HTR-8/SVneo (cell line): ENCODE measurements at regions not wholly inside any gene's neighbourhood (a gene's known extent, or its start where the extent isn't known, plus 50 kb on each side); places are given as distances from the start of the nearest gene placed in this dataset.
"Not testable (repeated sequence)": the region's sequence is repeated elsewhere in the genome, so short reads cannot be mapped to it uniquely, and the experiment has no call there.

ENCODE experiments used
- DNase-seq: peaks from one replicate; pipeline ENCODE4 v3.0.0; 2011; ENCODE audit warnings: low spot score, mixed read lengths; ENCODE audit not compliant: insufficient read length
- FAIRE-seq: peaks from 2 replicates; lab custom pipeline; 2011; peaks lifted over from hg19 to GRCh38; lab: Jason Lieb, UNC

DNA sequence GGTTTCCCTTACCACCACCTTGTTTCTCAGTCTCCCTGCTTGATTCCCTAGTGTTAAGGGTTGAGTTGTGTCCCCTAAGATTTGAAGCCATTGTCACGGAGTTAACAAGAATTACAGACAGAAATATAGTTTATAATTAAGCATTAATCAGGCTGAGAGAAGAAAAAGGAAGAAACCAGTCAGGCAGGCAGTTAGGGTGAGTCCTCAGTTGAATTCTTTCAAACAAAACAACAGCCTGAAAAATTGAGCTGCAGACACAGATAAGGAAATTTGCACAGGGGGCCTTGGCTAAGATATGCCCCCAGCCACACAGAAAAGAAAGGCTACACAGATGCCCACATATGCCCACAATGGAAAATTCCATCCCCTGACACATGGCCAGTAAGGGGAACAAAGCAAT lies 111.7 kb upstream of the RAI14 start:
- FAIRE-seq (no peak), DNase-seq (no peak)

DNA sequence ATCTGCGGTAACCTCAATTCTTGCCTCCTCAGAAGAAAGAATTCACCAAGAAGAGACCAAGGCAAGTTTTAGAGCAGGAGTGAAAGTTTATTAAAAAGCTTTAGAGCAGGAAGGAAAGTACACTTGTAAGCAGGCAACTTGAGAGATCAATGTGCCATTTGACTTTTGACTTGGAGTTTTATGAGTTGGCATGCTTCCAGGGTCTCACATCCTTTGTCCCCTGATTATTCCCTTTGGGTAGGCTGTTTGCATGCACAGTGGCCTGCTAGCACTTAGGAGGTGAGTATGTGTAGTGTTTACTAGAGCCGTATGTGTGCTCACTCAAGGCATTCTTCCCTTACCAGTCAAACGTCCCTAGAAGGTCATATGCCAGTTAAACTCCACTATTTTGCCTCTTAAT lies 111.0 kb upstream of the RAI14 start:
- DNase-seq (no peak), FAIRE-seq (no peak)

DNA sequence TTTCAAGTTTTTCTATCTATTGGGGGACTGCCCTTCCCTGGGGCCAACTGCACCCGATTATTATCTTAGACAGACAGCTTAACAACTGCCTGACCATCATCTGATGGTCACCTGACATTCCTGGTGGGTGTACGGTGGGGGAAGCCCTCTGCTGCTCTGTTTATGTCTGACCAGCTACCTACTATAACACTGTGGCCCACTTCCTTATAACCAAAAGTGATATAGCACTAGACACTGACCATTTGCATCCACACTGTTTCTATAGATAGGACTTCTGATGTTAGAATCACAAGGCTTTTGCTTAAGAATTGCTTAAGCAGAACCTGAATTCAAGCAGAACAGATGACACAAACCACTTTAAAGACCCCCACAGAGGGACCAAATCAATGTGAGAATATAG lies 110.5 kb upstream of the RAI14 start:
- DNase-seq (no peak), FAIRE-seq (no peak)

GRCh38 chr5:34547300-34548085 lies 108.6 kb upstream of the RAI14 start:
- DNase-seq, result no peak
- FAIRE-seq, result no peak

DNA sequence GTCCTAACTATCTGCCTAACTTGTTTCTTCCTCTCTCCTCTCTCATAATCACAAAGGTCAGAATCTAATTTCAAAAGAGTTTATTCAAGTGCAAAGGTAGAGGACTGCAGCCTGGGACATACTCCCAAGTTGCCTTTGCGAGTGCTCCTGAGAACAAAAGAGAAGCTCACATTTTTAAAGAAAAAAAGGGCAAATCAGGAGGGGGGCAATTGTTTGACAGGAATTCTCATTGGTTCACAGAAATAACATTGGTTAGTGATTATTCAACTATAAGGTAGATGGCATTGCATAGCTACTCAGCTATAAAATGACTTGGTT lies 108.1 kb upstream of the RAI14 start:
- no peak for FAIRE-seq

GRCh38 chr5:34550247-34550646 lies 105.9 kb upstream of the RAI14 start:
- FAIRE-seq (no peak), DNase-seq (no peak)

More for the DNA sequence above, 108.1 kb upstream of the RAI14 start:
- no peak for DNase-seq

- FAIRE-seq, result no peak
- no peak for DNase-seq
Observed at GRCh38 chr5:34550964-34551363, 105.2 kb upstream of the RAI14 start.

GRCh38 chr5:34551911-34552433 lies 104.2 kb upstream of the RAI14 start:
- DNase-seq (no peak), FAIRE-seq (no peak)

- FAIRE-seq (no peak), DNase-seq (no peak)
Observed at GRCh38 chr5:34552686-34553085, 103.4 kb upstream of the RAI14 start.

GRCh38 chr5:34553581-34553980 lies 102.5 kb upstream of the RAI14 start:
- FAIRE-seq (no peak), DNase-seq (no peak)

GRCh38 chr5:34554641-34555040 lies 101.5 kb upstream of the RAI14 start:
- no peak for DNase-seq
- no peak for FAIRE-seq

- FAIRE-seq (no peak), DNase-seq (no peak)
Observed at GRCh38 chr5:34555699-34556508, 100.2 kb upstream of the RAI14 start.

DNA sequence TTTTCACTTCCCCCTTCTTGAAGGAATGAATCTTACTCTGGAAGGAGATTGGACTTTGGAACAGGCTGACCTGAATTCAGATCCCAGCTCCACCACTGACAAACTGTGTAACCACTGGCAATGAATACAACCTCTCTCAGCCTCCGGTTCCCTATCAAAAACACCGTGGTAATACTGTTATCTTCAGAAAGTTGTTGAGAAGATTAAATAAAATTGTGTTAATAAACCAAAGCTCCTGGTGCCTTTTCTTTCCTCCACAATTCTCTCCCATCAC lies 99.7 kb upstream of the RAI14 start:
- DNase-seq (no peak), FAIRE-seq (no peak)

GRCh38 chr5:34561581-34561980 lies 94.5 kb upstream of the RAI14 start:
- not testable (repeated sequence) for DNase-seq, FAIRE-seq

- no peak for DNase-seq
- no peak for FAIRE-seq
Observed at GRCh38 chr5:34562791-34563190, 93.3 kb upstream of the RAI14 start.

DNA sequence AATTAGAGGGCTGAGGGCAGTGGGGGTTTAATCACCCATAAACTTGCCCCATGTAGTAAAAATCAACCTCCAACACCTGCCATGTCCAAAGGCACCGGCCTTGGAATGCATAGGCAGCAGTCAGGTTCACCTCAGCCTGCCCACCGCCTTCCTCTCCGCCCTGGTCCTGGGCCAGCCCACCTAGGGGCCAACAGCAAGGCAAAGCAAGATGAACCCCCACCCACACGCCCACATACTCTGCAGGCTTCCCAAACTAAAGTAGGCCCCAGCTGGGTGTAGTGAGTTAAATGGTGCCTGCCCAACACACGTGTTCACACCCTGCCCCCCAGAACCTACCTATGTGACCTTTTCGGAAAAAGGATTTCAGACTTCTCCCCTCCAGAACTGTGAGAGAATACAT lies 92.9 kb upstream of the RAI14 start:
- FAIRE-seq, result no peak
- no peak for DNase-seq

GRCh38 chr5:34563931-34564709 lies 92.0 kb upstream of the RAI14 start:
- DNase-seq (no peak), FAIRE-seq (no peak)

DNA sequence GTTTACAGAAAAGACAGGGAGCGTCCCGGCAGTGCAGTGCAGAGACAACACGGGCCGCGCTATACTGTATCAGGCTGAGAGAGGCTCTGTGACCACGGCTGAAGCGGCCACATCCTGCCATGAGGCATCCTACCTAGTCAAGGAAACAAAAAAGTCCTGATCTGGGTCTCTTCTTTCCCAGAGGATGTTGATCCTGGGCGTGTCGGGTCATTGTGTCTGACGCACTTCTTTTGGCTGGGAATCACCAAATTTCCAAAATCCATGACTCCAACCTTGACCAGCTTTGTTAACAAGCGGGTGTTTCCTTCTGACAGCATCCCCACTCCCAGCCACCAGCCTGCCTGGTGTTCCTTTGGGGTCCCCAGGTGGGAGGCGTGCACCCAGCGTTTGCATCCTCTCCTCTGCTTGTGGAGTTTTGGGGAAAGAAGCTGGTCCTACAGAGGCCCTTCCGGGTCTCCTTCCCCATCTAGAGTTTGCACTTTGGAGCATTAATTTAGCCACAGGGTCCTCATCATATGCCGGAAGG lies 91.4 kb upstream of the RAI14 start:
- DNase-seq (no peak), FAIRE-seq (no peak)

- no peak for DNase-seq
Observed at GRCh38 chr5:34570143-34570542, 86.0 kb upstream of the RAI14 start.

GRCh38 chr5:34570721-34571676 lies 85.1 kb upstream of the RAI14 start:
- DNase-seq (peak; percentile 66), FAIRE-seq (no peak)

More at GRCh38 chr5:34570143-34570542, 86.0 kb upstream of the RAI14 start:
- peak; percentile 20 for FAIRE-seq
